ENCODE measurements at regions not wholly inside any gene's neighbourhood (a gene's known extent, or its start where the extent isn't known, plus 50 kb on each side); places are given as distances from the start of the nearest gene placed in this dataset.

GRCh38 chr15:69593981-69594966 is 141.7 kb downstream of the RPLP1 start:
- TF ChIP-seq POLR2AphosphoS5 (IDR thresholded peaks at IDR 0.05; ENCODE audit: low read depth, low read length), result no peak
- TF ChIP-seq POLR2A (IDR thresholded peaks at IDR 0.05; ENCODE audit: low read depth, low read length), result no peak
- TF ChIP-seq TAF1 (IDR thresholded peaks at IDR 0.05; ENCODE audit: low read depth, low read length), result no peak
- no peak for TF ChIP-seq POU2F2 (IDR thresholded peaks at IDR 0.05; ENCODE audit: low read depth, low read length)
- no peak for TF ChIP-seq PAX5 (IDR thresholded peaks at IDR 0.05; ENCODE audit: insufficient read depth, low read length, severe bottlenecking)
